HG03565 (cell line): ENCODE measurements at regions not wholly inside any gene's neighbourhood (a gene's known extent, or its start where the extent isn't known, plus 50 kb on each side); places are given as distances from the start of the nearest gene placed in this dataset.

Source experiments
- ATAC-seq: cut with Tn5 transposase; IDR thresholded peaks from one replicate; pipeline ENCODE4 v1.9.1; 2021; ENCODE audit warnings: mild to moderate bottlenecking, moderate library complexity; ENCODE audit not compliant: unreplicated experiment

DNA sequence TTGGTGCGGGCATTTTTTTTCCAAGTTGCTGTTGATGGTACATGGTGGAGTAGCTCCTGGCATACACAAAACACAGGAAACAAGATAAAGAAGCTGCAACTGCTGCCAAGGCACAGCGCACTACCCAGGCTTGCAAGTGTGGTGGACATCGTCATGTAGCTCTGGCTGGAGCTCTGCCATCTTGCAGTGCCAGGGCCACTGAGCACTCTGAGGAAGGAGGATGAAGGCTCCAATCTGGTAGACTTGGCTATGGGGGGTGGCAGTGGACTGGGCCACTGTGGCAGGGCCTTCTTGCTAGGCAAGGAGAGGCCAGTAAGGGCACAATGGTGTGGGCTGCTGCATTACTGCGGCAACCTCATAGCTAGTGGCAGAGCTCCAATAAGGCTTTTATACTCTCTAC is 263.5 kb downstream of the CENPW start:
- no peak for ATAC-seq

DNA sequence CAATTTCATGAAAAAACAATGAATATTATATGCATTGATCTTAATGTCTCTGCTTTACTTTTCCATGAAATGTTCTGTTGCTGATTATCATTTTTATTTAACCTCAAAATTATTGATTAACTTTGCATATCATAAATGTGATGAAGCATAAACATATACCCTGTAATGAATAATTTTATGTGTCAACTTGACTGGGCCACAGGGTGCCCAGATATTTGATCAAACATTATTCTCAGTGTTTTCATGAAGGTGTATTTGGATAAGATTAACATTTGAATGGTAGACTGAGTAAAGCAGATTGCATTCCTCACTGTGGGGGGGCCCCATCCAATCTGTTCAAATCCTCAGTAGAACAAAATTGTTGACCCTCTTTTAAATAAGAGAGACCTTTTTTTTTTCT is 265.2 kb downstream of the CENPW start:
- no peak for ATAC-seq

DNA sequence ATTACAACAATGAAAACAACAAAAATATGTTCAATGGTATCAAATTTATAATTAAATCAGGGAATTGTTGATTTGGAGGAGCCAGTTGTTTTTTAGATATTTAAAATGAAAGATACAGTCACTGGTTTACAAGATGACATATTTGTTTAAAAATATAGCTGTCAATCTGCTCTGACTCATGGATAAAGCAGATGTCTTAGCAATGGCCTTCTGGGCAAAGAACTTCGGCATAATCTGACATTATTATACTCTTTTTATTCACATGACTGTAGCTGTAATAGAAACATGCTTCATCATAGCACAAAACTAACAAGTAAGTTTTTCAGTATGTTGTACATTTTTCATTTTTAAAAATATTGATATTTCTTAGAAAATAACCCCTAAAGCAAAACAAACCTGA is 267.4 kb downstream of the CENPW start:
- no peak for ATAC-seq

DNA sequence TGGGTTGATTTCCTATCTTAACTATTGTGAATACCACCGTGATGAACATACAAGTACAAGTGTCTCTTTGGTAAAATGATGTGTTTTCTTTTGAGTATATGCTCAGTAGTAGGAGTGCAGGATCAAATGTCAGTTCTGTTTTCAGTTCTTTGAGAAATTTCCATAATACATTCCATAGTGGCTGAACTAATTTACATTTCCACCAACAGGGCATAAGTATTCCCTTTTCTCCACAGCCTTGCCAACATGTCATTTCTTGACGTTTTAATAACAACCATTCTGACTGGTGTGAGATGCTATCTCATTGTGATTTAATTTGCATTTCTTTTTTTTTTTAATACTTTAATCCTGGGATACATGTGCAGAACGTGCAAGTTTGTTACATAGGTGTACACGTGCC is 268.8 kb downstream of the CENPW start:
- no peak for ATAC-seq

DNA sequence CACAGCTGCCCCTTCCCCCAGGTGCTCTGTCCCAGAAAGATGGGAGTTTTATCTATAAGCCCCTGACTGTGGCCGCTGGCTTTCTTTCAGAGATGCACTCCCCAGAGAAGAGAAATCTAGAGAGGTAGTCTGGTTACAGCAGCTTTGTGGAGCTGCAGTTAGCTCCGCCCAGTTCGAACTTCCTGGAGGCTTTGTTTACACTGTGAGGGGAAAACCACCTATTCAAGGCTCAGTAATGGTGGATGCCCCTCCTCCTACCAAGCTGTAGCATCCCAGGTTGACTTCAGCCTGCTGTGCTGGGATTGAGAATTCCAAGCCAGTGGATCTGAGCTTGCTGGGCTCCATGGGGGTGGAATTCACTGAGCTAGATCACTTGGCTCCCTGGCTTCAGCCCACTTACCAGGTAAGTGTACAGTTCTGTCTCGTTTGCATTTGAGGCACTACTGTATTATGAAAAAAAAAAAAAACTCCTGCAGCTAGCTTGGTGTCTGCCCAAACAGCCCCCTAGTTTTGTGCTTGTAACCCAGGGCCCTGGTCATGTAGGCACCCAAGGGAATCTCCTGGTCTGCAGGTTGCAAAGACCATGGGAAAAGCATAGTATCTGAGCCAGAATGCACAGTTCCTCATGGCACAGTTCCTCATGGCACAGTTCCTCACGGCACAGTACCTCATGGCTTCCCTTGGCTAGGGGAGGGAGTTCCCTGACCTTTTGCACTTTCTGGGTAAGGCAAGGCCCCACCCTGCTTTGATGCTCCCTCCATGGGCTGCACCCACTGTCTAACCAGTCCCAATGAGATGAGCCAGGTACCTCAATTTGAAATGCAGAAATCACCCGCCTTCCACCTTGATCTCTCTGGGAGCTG is 275.0 kb downstream of the CENPW start:
- ATAC-seq: peak; percentile 59

DNA sequence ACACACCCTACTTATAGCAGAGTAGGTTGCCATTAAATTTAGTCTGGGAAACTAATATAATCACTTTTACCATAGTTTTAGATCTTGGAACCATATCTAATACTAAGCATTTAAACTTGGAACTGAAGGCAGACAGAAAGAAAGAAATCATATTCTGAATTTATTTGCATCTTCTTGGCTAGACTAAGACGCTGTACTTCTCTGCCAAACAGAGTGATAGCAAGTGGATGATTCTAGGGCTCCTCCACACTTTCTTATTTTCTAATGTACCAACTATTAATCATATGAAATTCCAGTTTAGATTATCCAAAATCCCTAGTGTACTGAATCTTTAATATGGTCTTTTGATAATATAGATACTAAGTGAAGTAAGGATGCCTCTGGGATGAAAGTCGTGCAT is 277.0 kb downstream of the CENPW start:
- no peak for ATAC-seq

DNA sequence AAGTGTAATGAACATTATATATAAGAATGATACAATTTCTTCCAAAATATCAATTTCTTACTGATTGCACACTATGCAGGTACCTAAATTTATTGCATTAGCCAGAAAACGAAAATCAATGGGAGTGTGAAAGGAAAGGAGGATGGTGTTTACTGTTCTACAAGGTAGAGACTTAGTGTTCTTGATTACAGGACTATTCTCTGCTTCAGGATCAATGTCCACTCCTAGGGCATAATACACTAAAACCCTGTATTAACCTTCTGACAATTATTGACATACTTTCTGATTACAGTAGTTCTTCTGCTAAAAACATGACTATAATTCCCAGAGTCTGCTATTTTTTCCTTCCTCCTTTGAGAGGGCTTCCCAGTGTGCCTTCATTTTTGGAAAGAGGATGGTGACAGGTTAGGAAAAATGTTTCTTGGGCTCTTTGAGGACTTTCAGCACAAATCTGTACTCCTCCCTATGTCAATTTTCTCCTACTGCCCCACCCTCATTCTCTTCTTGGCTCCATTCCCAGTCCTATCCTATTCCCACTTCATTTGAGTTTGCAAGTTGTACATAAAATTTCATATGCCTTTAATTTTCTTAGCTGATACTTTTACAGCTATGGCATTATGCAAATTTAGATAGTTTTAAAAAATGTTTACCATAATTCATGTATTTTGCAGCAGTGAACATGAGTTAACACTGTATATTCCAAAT is 278.9 kb downstream of the CENPW start:
- ATAC-seq: no peak

DNA sequence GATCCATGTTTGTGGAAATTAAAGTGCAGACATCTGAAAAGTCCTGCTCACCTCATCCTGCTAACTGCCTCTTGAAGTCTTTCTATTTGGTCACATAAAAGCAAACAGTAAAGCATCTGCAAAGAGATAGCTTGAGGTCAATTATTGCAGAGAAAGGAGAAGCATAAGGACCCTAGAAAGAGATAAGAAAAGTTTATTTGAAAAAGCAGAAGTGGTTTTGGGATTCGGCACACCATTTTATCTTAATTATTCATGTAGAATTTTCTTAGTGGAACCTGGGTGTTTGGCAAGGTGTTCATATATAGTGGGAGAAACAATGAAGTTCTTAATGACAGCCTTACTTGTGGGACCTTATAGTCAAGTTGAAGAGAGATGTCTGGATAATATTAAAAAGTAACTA is 280.8 kb downstream of the CENPW start:
- ATAC-seq: no peak

DNA sequence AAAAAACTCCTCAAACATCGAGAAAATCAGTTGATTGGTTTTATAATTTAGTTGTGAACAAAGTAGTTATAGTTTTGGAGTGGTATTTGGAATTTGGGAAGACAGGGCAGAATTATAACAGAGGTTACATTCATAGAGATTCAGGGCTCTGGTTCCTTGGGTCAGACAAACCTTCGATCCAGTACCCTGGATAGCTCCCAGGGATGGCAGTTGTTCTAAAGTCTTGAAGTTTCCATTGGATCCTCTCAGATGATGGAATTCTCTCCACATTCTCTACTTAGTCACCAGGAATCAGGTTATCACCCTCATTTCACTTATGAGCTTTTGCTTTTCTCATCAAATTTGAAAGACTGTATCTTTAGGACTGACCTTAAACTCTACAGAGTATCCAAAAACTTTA is 285.1 kb downstream of the CENPW start:
- no peak for ATAC-seq

DNA sequence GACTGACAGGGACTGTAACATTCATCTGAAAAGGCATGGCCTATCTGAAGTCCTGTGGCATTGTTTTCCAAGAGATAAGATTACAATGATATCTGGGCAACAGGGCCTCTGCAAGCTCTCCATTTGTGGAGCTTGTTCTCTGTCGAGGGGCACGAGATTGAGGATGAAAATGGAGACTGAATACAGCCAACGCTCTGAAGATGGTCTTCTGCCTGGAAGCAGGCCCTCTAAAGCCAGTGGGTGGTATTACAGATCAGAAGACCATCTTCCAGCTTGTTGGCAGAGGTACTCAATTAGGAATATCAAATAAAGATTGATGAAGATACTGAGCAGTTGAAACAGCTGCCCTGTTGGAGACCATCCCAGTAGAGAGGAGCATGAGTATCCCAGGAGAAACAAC is 288.2 kb downstream of the CENPW start:
- ATAC-seq: no peak

DNA sequence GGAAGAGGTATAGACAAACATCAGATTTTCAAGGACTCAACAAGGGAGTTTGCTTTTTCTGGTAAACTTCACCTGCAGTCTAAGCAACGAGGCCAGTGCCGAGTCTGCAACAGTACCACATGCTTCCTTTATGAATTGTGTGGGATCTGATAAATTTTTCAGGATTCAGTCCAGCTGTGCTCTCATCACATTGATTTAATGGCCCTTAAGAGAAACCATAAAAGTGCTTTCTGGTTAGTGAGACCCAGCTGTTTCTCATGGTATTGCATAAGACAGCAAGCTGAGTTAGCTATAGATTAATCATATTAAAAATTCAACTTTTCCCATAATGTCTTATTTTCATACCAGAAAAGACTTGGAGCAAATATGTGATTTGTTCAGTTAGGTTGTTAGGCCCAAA is 291.4 kb downstream of the CENPW start:
- ATAC-seq: no peak

DNA sequence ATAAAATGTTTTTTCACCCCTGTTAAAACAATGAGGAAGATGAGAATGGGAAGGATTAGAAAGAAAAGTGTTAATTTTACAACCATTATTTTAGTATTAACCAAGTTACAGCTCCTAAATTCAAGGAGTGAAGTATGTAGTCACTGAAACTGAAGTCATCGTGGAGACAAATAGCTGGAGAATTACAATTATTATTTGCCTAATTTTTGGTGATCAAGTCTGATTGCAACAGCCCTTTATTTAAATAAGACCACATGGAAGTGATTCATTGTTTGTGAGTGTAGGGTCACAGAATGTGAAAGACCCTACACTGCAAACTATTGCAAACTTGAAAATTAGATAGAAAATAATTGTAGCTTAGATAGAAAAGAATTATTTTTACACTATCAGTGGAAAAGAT is 292.4 kb downstream of the CENPW start:
- no peak for ATAC-seq

DNA sequence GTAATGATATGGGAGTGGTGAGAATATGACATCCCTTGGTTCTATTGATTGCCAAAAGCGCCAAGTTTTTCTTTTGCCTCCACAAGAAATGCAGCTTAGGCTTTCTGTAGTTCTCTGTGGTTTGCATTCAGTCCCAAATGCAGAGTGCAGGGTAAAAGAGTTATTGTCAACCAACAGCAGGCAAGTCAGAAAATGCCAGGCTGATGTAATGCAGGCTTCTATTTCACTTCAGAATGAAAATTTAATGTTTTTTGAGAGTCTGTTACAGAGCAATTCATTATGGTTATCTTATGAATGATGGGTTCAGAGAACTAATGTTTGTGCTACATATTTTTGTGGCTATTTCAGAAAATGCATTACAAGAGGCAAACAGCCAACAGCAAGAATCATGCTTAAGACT is 293.5 kb downstream of the CENPW start:
- no peak for ATAC-seq

DNA sequence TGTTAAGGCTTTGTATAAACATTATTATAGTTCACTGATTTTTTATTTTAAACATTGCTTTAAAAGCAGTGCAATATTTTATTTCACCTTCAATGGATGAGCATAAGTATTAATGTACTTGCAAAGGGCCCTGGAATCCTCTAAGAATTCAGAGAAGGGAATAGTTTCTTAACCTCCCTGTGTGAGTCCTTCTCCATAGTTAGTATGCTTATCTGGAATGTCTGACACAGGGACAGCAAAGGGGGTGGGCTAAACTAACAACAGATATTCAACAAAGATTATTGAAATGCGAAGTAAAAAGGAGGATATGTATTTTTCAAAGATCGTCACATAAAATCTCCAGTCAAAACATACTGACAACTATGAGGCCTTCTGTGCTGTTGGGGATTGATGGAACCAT is 300.4 kb downstream of the CENPW start:
- no peak for ATAC-seq

DNA sequence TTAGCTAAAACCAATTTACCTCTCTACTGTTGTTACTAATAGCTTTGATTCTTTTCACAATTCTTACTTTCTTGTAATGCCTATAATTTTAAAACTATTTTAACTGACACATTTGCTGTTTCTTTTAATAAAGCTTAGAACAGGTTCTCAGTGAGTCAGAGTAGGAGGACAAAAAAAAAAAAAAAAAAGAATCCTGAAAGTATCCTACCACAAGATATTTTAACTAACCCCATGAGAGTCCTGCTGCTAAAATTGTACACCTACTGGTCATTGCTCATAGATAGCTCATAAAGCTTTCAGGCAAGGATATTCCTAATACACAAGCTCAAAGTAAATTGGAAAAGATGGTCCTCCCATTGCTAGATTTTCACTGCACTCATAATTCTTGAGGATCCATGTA is 301.0 kb downstream of the CENPW start:
- ATAC-seq: no peak

DNA sequence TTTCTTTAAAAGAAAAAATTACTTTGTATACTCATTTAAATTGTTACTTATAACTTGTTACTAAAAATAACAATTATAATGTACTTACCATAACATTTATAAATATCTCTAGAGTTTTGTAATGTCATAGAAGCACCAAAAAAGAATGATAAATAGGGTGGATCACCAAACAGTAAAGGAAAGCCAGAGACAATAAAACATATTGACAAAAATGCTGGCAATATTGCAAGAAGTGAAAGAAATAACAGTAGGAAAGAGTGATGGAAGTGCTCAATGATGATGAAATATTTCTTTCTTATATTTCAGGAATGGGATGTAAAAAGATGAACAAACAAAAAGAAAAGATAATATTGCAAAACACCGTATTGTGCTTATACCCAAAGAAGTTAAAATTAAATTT is 301.7 kb downstream of the CENPW start:
- ATAC-seq: no peak

DNA sequence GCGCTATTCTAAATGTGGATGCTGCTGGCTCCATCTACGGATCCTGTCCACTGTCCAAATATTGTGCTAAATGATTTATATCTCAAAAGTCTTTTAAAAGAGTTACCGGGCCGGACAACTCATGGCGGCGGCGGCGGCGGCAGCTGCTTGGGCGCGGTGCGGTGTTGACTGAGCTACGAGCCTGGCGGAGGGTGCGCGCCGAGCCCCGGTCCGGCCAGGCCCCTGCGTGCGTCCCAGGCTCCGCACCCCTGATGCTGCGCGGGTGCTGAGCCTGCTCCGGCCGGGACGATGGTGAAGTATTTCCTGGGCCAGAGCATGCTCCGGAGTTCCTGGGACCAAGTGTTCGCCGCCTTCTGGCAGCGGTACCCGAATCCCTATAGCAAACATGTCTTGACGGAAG is 303.4 kb downstream of the CENPW start:
- no peak for ATAC-seq

DNA sequence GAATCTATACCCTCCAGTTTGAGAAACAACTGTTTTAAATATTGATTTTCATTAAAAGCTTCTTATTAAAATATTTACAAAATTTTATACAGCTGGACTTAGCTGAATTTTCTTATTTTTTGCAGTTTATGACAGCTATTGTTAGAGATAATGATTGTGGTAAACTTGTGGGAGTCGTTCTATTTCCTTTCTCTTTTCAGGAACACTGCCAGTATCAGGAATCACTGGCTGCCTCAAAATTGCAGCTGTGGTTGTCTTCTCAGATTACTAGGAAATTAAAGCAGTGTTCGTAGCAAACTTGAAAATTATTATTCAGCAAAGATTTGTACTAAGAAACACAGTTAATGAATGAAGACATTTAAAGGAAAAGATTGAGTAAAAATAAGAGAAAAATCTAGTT is 311.0 kb downstream of the CENPW start:
- no peak for ATAC-seq

DNA sequence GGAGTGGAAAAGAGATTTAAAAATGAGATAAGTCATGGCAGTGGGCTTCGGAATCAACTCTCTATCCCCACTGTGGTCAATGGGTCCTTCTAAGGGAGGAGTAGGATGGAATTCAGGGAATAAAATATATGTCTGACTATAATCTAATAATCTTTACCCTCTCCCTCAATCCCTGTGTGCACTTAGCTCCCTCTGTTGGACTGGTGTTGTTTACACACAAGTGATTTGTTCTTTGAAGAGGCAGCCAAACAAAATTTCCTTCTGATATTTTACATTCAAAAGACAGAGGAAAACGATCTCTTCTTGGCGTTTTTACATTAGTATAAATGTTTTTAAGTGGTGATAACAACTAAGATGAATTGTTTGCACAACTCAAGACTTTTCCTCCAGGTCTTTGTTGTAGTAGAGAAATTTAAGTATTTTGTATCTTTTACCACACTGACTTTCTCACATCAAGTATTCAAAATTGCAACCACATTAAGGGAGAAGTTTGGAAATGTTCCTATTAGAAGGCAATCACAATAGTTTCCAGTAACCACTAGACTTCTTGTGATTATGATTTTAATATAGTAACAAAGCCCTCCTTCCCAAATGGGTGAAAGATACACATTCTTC is 317.8 kb downstream of the CENPW start:
- no peak for ATAC-seq

DNA sequence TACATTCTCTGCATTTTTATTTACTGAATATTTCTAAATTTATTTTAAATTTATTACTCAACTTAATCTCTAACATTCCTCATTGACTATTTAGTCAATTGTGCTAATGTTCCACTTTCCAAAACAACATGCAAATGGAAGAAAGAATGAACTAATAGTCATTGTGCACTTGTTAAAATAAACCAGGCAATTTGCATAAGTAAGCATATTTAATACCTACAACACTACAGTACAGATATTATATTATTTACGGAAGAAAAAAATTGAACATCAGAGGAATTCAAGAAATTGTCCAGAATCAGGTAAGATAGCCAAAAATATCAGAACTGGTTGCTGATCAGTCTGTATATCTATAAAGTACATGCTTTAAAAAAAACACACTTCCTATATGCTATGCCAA is 320.5 kb downstream of the CENPW start:
- ATAC-seq: no peak

DNA sequence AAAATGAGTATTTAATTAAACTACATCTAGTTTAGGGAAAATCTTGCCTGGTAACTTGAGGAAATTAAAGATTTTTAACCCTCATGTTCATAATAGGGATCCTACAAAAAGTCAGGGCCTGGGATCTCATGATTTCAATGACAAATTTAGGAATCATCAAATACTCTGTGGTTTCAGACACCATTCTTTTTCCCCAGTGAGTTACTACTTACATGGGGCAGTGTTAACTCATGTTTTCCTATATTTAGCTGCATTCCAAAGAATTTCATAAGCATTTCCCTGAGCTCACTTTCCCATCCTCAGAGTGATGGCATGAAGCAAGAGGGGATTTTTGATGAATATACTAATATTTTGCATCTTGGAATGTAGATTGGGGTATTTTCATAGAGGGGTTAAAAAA is 321.7 kb downstream of the CENPW start:
- ATAC-seq: no peak

DNA sequence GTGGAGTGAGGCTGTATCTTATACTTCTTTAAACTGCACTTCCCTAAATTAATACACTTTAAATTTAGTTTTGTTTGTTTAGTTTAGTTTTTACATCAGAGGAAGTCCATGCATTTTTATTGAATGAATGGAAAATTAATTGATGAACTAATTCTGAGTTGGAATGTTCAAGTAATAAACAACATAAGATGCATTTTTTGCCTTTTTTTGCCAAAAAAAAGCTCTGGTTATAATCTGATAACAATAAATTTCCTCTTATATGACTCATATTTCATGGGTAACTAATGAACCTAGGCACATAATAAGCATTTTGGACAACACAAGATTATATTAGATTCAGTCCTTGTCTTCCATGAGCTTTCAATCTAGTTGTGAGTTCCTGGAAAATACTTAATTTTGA is 323.1 kb downstream of the CENPW start:
- ATAC-seq: no peak
